Hypothalamus (tissue), 51 donors: ENCODE measurements at regions not wholly inside any gene's neighbourhood (a gene's known extent, or its start where the extent isn't known, plus 50 kb on each side); places are given as distances from the start of the nearest gene placed in this dataset.
"Not testable (repeated sequence)": the region's sequence is repeated elsewhere in the genome, so short reads cannot be mapped to it uniquely, and the experiment has no call there.

Source experiments
- DNase-seq, 51 donors: peaks; one replicate each; lab custom pipeline; 2025; lab: John Stamatoyannopoulos, UW

- DNase-seq: no peak
These were observed 65.6 kb downstream of the UFM1 start for GRCh38 chr13:38415233-38415632.

- no peak for DNase-seq
These were observed 67.6 kb downstream of the UFM1 start for GRCh38 chr13:38417241-38417640.

- DNase-seq: no peak
These were observed 68.1 kb downstream of the UFM1 start for GRCh38 chr13:38417727-38418126.

DNA sequence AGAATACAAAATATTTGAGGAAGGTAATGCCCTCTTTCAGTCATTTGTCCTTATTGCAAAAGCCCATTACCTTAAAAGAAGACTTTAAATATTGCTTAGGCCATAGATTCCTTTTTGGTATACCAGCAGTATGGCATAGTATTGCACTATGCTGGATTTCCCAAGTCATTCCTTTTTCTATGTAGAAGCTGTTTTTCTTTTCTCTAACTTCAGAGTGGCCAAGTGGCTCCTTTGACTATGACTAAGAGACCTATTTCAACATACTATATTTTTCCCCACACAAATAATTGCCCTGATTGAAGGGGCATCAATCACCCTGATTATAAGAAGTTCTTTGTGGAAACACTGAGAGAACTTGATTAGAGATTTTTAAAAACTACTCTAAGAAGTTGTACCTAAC lies 68.6 kb downstream of the UFM1 start:
- DNase-seq: no peak

DNA sequence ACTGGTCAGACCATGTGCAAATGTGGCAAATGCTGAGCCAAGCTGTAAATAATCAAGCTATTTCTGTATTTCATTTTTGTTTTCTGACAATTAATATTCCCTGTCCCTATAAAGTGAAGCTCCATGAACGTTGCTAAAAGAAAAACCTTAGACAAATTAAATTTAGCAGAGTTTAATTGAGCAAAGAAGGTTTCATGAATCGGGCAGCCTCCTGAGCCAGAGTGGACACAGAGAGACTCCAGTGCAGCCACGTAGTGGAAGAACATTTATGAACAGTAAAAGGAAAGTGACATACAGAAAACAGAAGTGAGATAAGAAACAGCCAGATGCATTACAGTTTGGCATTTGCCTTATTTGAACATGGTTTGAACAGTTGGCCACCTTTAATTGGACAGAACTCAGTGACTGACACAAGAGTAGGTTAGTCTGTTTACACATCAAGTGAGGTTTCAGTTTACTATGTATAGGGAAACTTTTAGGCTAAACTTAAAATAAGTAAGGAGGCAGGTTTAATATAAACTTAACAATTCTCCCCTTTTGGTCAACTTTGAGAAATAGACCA lies 69.7 kb downstream of the UFM1 start:
- no peak for DNase-seq

DNA sequence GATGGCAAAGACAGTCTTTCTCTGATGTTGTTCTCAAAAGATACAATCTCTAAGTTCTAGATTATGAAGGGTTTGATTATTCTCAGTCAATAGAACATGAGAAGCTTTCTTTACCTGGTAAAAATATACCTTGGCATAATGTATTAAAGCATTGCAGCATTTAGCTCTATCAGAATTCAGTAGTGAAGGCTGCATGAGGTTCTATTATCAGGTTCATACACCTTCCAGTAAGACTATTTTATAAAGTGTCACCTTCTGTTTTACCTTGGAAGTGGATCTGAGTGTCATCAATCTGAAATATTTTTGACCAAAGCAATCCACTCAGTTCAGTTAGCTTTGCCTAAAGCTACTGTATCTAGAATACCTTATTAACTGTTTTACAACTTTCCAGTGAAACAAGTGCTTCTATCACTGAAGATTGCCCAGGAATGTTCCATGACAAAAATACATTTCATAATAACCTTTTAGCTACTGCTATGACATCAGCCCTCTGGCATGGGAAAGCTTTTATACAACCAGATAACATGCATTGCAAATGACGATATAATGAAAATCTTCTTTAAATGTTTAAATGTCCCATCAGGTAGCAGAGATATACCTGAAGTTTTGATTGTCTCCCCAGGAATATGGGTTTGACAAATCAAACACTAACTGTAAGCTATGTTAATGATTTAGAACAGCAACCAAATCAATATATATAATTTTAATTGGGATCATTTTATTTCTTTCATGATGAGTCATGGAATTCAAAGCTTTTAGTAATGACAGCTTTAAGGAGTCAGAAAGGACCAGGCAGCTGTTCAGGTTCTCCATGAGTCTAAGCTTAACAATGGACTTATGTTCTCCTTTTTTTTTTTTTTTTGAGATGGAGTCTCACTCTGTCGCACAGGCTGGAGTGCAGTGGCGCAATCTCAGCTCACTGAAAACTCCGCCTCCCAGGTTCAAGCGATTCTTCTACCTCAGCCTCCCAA lies 72.2 kb downstream of the UFM1 start:
- no peak for DNase-seq

DNA sequence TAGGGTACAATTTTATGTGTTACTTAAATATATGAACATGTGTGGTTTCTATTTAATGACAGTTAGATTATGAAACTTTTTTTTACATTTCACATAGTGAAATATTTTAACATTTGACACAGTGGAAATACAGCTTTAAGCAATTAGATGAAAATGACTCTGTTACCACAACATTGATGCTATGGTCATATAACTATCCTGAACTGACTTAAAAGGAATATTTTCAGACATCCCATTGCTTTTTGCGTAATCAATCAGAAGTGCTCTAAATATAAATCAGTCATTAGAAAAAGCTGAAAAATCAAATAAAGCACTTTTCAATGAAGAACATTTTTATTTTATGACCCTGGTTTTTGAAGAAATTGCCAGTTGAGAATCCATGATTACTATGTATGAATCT lies 80.3 kb downstream of the UFM1 start:
- DNase-seq: no peak

- no peak for DNase-seq
These were observed 81.1 kb downstream of the UFM1 start for GRCh38 chr13:38430796-38431195.

- DNase-seq: no peak
These were observed 91.0 kb downstream of the UFM1 start for GRCh38 chr13:38440666-38441065.

DNA sequence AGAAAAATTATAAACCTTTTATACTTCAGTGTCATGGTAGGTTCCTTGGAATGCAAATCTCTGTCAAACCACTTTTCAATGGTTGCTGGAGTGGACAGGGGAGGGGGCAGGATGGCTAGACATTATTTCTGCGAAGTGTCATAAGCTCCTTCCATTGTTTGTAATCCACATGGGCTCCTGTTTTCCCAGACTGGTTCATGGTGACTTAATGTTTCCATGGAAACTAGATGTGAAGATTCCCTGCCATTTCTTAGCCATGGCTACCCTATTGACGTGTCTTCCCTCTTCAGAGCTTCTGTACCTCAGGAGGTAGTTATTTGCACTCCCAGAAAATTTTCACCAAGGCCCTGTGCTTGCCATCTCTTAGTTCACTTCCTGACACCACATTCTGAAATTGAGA lies 95.3 kb downstream of the UFM1 start:
- DNase-seq: no peak

DNA sequence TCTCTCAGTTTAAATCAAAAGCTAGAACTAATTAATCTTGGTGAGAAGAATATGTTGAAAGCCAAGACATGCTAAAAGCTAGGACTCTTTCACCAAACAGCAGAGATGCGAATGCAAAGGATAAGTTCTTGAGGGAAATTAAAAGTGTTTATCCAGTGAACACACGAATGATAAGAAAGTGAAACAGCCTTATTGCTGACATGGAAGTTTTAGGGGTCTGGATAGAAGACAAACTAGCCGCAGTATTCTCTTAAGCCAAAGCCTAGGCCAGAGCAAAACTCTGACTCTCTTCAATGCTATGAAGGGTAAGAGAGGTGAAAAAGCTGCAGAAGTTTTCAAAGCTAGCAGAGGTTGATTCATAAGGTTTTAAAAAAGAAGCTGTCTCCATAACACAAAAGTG lies 103.0 kb downstream of the UFM1 start:
- DNase-seq: no peak

DNA sequence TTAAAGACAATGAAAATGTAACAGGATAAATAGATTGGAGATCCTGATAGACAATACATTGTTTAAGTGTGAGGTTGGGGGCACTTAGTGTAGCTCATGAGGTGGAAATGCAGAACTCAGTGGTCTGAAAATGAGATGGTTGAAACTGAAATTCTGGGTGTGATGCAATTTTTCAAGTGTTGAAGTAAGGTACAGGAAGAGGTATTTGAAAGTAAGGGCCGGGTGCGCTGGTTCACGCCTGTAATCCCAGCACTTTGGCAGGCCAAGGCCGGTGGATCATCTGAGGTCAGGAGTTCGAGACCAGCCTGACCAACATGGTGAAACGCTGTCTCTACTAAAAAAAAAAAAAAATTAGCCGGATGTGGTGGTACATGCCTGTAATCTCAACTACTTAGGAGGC lies 113.0 kb downstream of the UFM1 start:
- no peak for DNase-seq

DNA sequence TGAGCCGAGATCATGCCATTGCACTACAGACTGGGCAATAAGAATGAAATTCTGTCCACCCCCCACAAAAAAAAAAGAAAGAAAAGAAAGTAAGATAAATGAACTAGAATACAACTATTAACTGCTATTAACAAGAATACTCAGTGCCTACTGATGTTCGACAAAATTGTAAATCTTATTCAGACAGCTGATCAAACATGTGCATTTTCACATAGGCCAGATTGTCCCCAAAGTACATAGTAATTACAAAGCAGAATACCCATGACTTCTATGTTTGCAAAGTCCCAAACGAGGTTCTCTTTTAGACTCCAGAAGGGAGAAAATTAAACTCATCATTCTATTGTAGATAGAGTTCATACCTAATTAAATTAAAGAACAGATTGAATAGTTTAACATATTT lies 113.4 kb downstream of the UFM1 start:
- DNase-seq: no peak

GRCh38 chr13:38472411-38472810 lies 122.8 kb downstream of the UFM1 start:
- DNase-seq: not testable (repeated sequence)

- DNase-seq: no peak
These were observed 123.7 kb downstream of the UFM1 start for GRCh38 chr13:38473305-38473704.

GRCh38 chr13:38477676-38478075 lies 128.0 kb downstream of the UFM1 start:
- DNase-seq: no peak

DNA sequence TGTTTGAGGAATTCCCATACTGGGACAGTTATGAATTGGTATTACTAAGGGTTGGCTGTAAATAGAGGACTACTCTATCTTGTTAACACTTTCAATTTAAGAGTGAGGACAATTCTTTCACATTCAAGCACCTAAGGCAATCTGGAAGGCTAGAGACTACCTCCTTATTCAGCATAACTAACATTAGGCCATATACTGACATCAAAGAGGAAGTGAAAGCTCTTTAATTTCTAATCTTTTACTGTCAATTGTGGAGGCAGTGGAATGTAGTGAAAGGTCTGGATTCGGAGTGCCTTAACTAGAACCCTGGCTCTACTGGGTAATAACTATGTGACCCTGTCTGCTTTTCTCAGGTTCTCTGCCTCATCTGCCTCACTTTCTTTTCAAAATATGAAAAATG lies 134.0 kb downstream of the UFM1 start:
- DNase-seq: no peak

GRCh38 chr13:38490657-38491056 lies 141.0 kb downstream of the UFM1 start:
- DNase-seq: no peak

- DNase-seq: no peak
These were observed 144.8 kb downstream of the UFM1 start for GRCh38 chr13:38494445-38494844.

DNA sequence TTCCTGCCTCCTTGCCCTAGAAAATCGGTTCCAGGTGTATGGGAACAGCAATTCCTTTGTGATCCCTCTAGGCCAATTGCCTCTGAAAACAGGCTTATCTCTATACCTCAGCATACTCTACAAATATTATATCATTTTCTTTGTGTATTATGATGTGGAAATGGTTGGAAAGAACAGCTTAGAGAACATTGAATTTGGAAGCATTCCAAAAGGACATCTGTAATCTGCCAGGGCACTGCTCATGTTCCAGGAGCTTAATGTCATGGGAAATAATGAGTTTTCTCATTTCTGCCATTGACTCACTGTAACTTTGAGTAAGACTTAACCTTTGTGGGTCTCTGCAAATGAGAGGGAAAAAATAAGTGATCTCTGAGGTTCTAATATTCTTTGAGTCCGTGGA lies 147.3 kb downstream of the UFM1 start:
- DNase-seq: no peak

GRCh38 chr13:38498271-38498670 lies 148.6 kb downstream of the UFM1 start:
- no peak for DNase-seq

- no peak for DNase-seq
These were observed 164.9 kb downstream of the UFM1 start for GRCh38 chr13:38514575-38514974.
